ENCODE measurements at regions not wholly inside any gene's neighbourhood (a gene's known extent, or its start where the extent isn't known, plus 50 kb on each side); places are given as distances from the start of the nearest gene placed in this dataset.

GRCh38 chr2:42872721-42873120 lies 80.3 kb upstream of the HAAO start:
- TF ChIP-seq TEAD4 (IDR thresholded peaks at IDR 0.05) (no peak), REST (IDR thresholded peaks at IDR 0.05; ENCODE audit: low read depth) (no peak), RAD21 (IDR thresholded peaks at IDR 0.05; ENCODE audit: low read depth) (no peak), FOXM1 (IDR thresholded peaks at IDR 0.05; ENCODE audit: borderline replicate concordance, low read depth) (no peak), CEBPB (IDR thresholded peaks at IDR 0.05) (no peak), NFIC (IDR thresholded peaks at IDR 0.05) (no peak), EGR1 (IDR thresholded peaks at IDR 0.05) (no peak), USF1 (IDR thresholded peaks at IDR 0.05) (no peak), TCF12 (IDR thresholded peaks at IDR 0.05; ENCODE audit: low read depth) (no peak), YY1 (IDR thresholded peaks at IDR 0.05; ENCODE audit: low read depth) (no peak), ZBTB7A (IDR thresholded peaks at IDR 0.05; ENCODE audit: low read depth) (no peak), CREB1 (IDR thresholded peaks at IDR 0.05; ENCODE audit: low read depth) (no peak), TAF1 (IDR thresholded peaks at IDR 0.05; ENCODE audit: low read depth) (no peak)

GRCh38 chr2:42871372-42871771 lies 79.0 kb upstream of the HAAO start:
- TF ChIP-seq TCF12 (IDR thresholded peaks at IDR 0.05; ENCODE audit: low read depth) (no peak), YY1 (IDR thresholded peaks at IDR 0.05; ENCODE audit: low read depth) (no peak), RAD21 (IDR thresholded peaks at IDR 0.05; ENCODE audit: low read depth) (no peak), ZBTB7A (IDR thresholded peaks at IDR 0.05; ENCODE audit: low read depth) (no peak), USF1 (IDR thresholded peaks at IDR 0.05) (no peak), CEBPB (IDR thresholded peaks at IDR 0.05) (no peak), TAF1 (IDR thresholded peaks at IDR 0.05; ENCODE audit: low read depth) (no peak), TEAD4 (IDR thresholded peaks at IDR 0.05) (no peak), NFIC (IDR thresholded peaks at IDR 0.05) (no peak), EP300 (IDR thresholded peaks at IDR 0.05; ENCODE audit: borderline replicate concordance) (no peak)

GRCh38 chr2:42868874-42869273 lies 76.5 kb upstream of the HAAO start:
- TF ChIP-seq REST (IDR thresholded peaks at IDR 0.05; ENCODE audit: low read depth) (no peak), CREB1 (IDR thresholded peaks at IDR 0.05; ENCODE audit: low read depth) (no peak), USF1 (IDR thresholded peaks at IDR 0.05) (no peak), YY1 (IDR thresholded peaks at IDR 0.05; ENCODE audit: low read depth) (no peak)

GRCh38 chr2:42868096-42868495 lies 75.7 kb upstream of the HAAO start:
- no peak for TF ChIP-seq MAX (IDR thresholded peaks at IDR 0.05)
- no peak for TF ChIP-seq NFIC (IDR thresholded peaks at IDR 0.05)
- no peak for TF ChIP-seq RAD21 (IDR thresholded peaks at IDR 0.05; ENCODE audit: low read depth)
- TF ChIP-seq TEAD4 (IDR thresholded peaks at IDR 0.05) = no peak
- no peak for TF ChIP-seq TCF12 (IDR thresholded peaks at IDR 0.05; ENCODE audit: low read depth)
- no peak for TF ChIP-seq EGR1 (IDR thresholded peaks at IDR 0.05)
- no peak for TF ChIP-seq REST (IDR thresholded peaks at IDR 0.05; ENCODE audit: low read depth)

Measured in Ishikawa (cell line).